ENCODE measurements at regions not wholly inside any gene's neighbourhood (a gene's known extent, or its start where the extent isn't known, plus 50 kb on each side); places are given as distances from the start of the nearest gene placed in this dataset.

DNA sequence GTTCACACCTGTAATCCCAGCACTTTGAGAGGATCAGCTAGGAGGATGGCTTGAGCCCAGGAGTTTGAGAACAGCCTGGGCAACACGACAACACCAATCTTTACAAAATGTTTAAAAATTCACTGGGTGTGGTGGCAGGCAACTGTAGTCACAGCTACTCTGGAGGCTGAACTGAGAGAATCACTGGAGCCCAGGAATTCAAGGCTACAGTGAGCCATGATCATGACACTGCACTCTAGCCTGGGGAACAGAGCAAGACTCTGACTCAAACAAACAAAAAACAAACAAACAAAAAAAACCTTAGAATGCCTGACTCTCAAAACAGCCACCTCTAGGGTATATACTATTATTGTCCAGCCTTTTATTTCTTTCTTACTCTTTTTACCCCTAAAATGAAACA lies 56.5 kb upstream of the PAPSS2 start:
- H3K9me2 ChIP-seq (replicated peaks; ENCODE audit: low read depth, low read length) = no peaks in the 10 kb centered on the region
- no peak for TF ChIP-seq EZH2phosphoT487 (IDR thresholded peaks at IDR 0.05; ENCODE audit: borderline replicate concordance)
- TF ChIP-seq, protein P1, sequence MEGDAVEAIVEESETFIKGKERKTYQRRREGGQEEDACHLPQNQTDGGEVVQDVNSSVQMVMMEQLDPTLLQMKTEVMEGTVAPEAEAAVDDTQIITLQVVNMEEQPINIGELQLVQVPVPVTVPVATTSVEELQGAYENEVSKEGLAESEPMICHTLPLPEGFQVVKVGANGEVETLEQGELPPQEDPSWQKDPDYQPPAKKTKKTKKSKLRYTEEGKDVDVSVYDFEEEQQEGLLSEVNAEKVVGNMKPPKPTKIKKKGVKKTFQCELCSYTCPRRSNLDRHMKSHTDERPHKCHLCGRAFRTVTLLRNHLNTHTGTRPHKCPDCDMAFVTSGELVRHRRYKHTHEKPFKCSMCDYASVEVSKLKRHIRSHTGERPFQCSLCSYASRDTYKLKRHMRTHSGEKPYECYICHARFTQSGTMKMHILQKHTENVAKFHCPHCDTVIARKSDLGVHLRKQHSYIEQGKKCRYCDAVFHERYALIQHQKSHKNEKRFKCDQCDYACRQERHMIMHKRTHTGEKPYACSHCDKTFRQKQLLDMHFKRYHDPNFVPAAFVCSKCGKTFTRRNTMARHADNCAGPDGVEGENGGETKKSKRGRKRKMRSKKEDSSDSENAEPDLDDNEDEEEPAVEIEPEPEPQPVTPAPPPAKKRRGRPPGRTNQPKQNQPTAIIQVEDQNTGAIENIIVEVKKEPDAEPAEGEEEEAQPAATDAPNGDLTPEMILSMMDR (conservative IDR thresholded peaks at IDR 0.05; ENCODE audit: low read length) = no peak
- no peaks in the 10 kb centered on the region for H3K79me2 ChIP-seq (ENCODE audit: insufficient read depth, low read length)
- H3K4me1 ChIP-seq (ENCODE audit: insufficient read depth, low read length, poor library complexity, severe bottlenecking) = peaks cover 9% of the 10 kb centered on the region
- H3K4me3 ChIP-seq (ENCODE audit: low read length, poor library complexity, severe bottlenecking) = no peak overlapping the region
- H2AFZ ChIP-seq (ENCODE audit: low read length) = peak overlapping the region; percentile 28; the same call in 1 of the 2 replicates
- no peak overlapping the region for H3K9ac ChIP-seq (ENCODE audit: low read depth, low read length, poor library complexity, severe bottlenecking)
- H3K4me2 ChIP-seq (ENCODE audit: low read depth, low read length, poor library complexity, severe bottlenecking) = no peak overlapping the region
- H4K20me1 ChIP-seq (ENCODE audit: insufficient read depth, low read length, poor library complexity, severe bottlenecking) = no peaks in the 10 kb centered on the region
- peaks cover 4% of the 10 kb centered on the region; the same call in 1 of the 2 replicates for H3F3A ChIP-seq (ENCODE audit: low read depth)
- no peaks in the 10 kb centered on the region for H3K27me3 ChIP-seq (ENCODE audit: insufficient read depth, low read length, poor library complexity, severe bottlenecking)
- H3K36me3 ChIP-seq (ENCODE audit: insufficient read depth, low read length) = no peaks in the 10 kb centered on the region
- H3K9me3 ChIP-seq (ENCODE audit: insufficient read depth, low read depth, low read length) = no peaks in the 10 kb centered on the region

DNA sequence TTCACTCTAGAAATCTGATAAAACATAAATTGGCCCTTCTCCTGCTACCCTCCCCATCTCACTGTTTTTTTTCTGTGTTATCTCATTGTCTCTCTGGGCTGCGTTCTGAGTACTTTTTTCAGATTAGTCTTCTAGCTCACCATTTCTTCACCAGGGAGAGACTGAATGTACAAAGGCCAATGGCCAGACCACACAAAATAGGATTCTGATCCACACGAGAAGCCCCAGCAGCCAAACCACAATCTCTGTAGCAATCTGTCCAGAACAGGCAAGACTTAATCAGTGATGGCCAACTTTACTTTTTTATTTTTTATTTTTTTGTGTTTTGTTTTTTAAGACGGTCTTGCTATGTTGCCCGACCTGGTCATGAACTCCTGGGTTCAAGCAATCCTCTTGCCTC lies 55.9 kb upstream of the PAPSS2 start:
- Histone ChIP-seq H3K79me2 (ENCODE audit: insufficient read depth, low read length) (no peaks in the 10 kb centered on the region), H3K9me2 (replicated peaks; ENCODE audit: low read depth, low read length) (no peaks in the 10 kb centered on the region), H3K4me2 (ENCODE audit: low read depth, low read length, poor library complexity, severe bottlenecking) (no peak overlapping the region), H3K9me3 (ENCODE audit: insufficient read depth, low read depth, low read length) (no peaks in the 10 kb centered on the region), H3F3A (ENCODE audit: low read depth) (peaks cover 4% of the 10 kb centered on the region; the same call in 1 of the 2 replicates), H3K9ac (ENCODE audit: low read depth, low read length, poor library complexity, severe bottlenecking) (no peak overlapping the region), H4K20me1 (ENCODE audit: insufficient read depth, low read length, poor library complexity, severe bottlenecking) (no peaks in the 10 kb centered on the region), H3K36me3 (ENCODE audit: insufficient read depth, low read length) (no peaks in the 10 kb centered on the region), H3K27me3 (ENCODE audit: insufficient read depth, low read length, poor library complexity, severe bottlenecking) (no peaks in the 10 kb centered on the region), H2AFZ (ENCODE audit: low read length) (no peak overlapping the region), H3K4me3 (ENCODE audit: low read length, poor library complexity, severe bottlenecking) (no peak overlapping the region), H3K4me1 (ENCODE audit: insufficient read depth, low read length, poor library complexity, severe bottlenecking) (peaks cover 9% of the 10 kb centered on the region)
- TF ChIP-seq, protein P1 (conservative IDR thresholded peaks at IDR 0.05; ENCODE audit: low read length) = no peak
- no peak for TF ChIP-seq EZH2phosphoT487 (IDR thresholded peaks at IDR 0.05; ENCODE audit: borderline replicate concordance)

DNA sequence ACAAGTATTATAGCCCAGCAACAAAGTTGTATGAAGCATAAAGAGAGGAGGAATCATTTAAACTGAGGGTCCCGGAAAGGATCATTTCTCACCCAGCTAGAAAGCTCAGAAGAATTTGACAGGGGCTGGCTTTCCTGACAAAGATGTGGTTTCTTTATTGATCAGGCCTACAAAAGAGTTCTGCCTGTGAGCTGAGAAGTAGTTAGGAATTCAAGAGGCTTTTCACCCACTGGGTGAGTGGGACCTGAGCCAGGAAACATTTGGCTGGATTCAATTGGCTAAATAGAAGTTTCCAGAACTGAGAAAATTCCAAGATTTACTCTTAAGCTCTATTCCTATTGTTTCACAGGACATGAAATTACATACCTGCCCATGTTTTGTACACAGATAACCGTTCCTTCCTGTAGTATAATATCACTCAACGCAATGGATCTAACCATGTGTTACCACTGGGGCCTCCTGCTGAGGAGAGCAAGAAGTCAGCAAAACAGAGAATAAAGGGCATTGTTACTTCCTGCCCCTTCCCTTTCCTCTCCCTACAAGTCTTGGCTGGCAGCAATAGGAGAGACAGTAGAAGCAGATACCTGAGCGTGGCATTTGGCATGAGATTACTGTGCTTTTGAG lies 53.9 kb upstream of the PAPSS2 start:
- no peak overlapping the region for H3K4me3 ChIP-seq (ENCODE audit: low read length, poor library complexity, severe bottlenecking)
- peaks cover 7% of the 10 kb centered on the region for H3K4me1 ChIP-seq (ENCODE audit: insufficient read depth, low read length, poor library complexity, severe bottlenecking)
- H3K9me3 ChIP-seq (ENCODE audit: insufficient read depth, low read depth, low read length) = no peaks in the 10 kb centered on the region
- H3K27me3 ChIP-seq (ENCODE audit: insufficient read depth, low read length, poor library complexity, severe bottlenecking) = no peaks in the 10 kb centered on the region
- no peaks in the 10 kb centered on the region for H3K9me2 ChIP-seq (replicated peaks; ENCODE audit: low read depth, low read length)
- no peak overlapping the region for H3K4me2 ChIP-seq (ENCODE audit: low read depth, low read length, poor library complexity, severe bottlenecking)
- no peak overlapping the region for H3K9ac ChIP-seq (ENCODE audit: low read depth, low read length, poor library complexity, severe bottlenecking)
- no peak for TF ChIP-seq EZH2phosphoT487 (IDR thresholded peaks at IDR 0.05; ENCODE audit: borderline replicate concordance)
- TF ChIP-seq, protein P1 (conservative IDR thresholded peaks at IDR 0.05; ENCODE audit: low read length) = no peak
- H4K20me1 ChIP-seq (ENCODE audit: insufficient read depth, low read length, poor library complexity, severe bottlenecking) = no peaks in the 10 kb centered on the region
- no peaks in the 10 kb centered on the region for H3K79me2 ChIP-seq (ENCODE audit: insufficient read depth, low read length)
- no peaks in the 10 kb centered on the region for H3K36me3 ChIP-seq (ENCODE audit: insufficient read depth, low read length)
- peak overlapping the region; percentile 27; the same call in 1 of the 2 replicates for H2AFZ ChIP-seq (ENCODE audit: low read length)
- peaks cover 4% of the 10 kb centered on the region; the same call in 1 of the 2 replicates for H3F3A ChIP-seq (ENCODE audit: low read depth)
